Immature natural killer cell (primary cell): ENCODE measurements at regions not wholly inside any gene's neighbourhood (a gene's known extent, or its start where the extent isn't known, plus 50 kb on each side); places are given as distances from the start of the nearest gene placed in this dataset.
A peak's percentile ranks its signal among the peaks of the same experiment; 100 is the strongest.

Experiments
- DNase-seq, 3 donors: peaks; one replicate each; pipeline ENCODE4 v3.0.0; 2022; ENCODE audit warnings: mixed read lengths in 1 of 3
- H3K27ac Mint-ChIP-seq, 6 donors: one replicate each; pipeline ENCODE4 v1.8.0; 2020; ENCODE audit warnings: mixed read lengths in 6 of 6, mild to moderate bottlenecking in 5 of 6, inconsistent platforms in 4 of 6, moderate library complexity in 3 of 6
- H3K27me3 Mint-ChIP-seq, 3 donors: one replicate each; pipeline ENCODE4 v1.8.0; 2020 to 2021; ENCODE audit warnings: low read depth in 3 of 3, mild to moderate bottlenecking in 3 of 3, mixed read lengths in 3 of 3, moderate library complexity in 3 of 3, inconsistent platforms in 1 of 3
- H3K36me3 Mint-ChIP-seq, 3 donors: one replicate each; pipeline ENCODE4 v1.8.0; 2020; ENCODE audit warnings: mixed read lengths in 3 of 3, inconsistent platforms in 2 of 3, mild to moderate bottlenecking in 2 of 3
- H3K4me1 Mint-ChIP-seq, 2 donors: one replicate each; pipeline ENCODE4 v1.8.0; 2020; ENCODE audit warnings: inconsistent platforms in 2 of 2, mild to moderate bottlenecking in 2 of 2, mixed read lengths in 2 of 2, moderate library complexity in 1 of 2
- H3K4me3 Mint-ChIP-seq, 5 donors: one replicate each; pipeline ENCODE4 v1.8.0; 2020; ENCODE audit warnings: mild to moderate bottlenecking in 5 of 5, mixed read lengths in 5 of 5, inconsistent platforms in 3 of 5, moderate library complexity in 3 of 5
- H3K9me3 Mint-ChIP-seq, 6 donors: one replicate each; pipeline ENCODE4 v1.8.0; 2020; ENCODE audit warnings: mild to moderate bottlenecking in 6 of 6, mixed read lengths in 6 of 6, inconsistent platforms in 4 of 6, moderate library complexity in 3 of 6

- Mint-ChIP-seq H3K4me1 (peaks cover 0 to 1% of the 10 kb centered on the region in 2 donors), H3K36me3 (no peaks in the 10 kb centered on the region), H3K4me3 (no peak overlapping the region), H3K27me3 (peaks cover 9 to 24% (median 19%) of the 10 kb centered on the region in 3 donors), H3K27ac (no peak overlapping the region), H3K9me3 (peaks cover 0 to 4% (median 0%) of the 10 kb centered on the region in 6 donors)
- DNase-seq = no peak
Observed at GRCh38 chr9:87305151-87305550, 192.5 kb upstream of the DAPK1 start.

- Mint-ChIP-seq H3K4me3 (no peak overlapping the region), H3K4me1 (peaks cover 4 to 6% of the 10 kb centered on the region in 2 donors), H3K27me3 (peaks cover 9 to 24% (median 20%) of the 10 kb centered on the region in 3 donors), H3K27ac (no peak overlapping the region), H3K36me3 (no peaks in the 10 kb centered on the region), H3K9me3 (peaks cover 0 to 4% (median 0%) of the 10 kb centered on the region in 6 donors)
- no peak for DNase-seq
Observed at GRCh38 chr9:87306006-87306405, 191.7 kb upstream of the DAPK1 start.

DNA sequence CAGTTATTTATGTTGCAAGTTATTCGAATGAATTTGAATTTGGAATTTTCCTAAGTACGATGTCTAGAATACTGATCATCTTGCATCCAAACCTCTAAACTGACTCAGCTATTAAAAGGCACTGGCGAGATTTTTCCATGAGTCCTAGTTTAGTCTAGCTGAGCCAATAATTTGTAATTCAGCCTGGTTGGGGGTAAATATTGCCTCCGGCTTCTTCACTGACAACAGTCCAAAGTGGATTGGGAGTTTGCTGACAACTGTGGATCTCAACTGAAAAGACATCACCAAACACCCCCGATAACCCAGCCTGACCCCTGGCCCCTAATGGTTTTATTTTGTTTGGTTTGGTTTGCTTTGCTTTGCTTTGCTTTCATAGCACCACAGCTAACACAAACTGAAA, 189.8 kb upstream of the DAPK1 start:
- Mint-ChIP-seq H3K36me3 (no peaks in the 10 kb centered on the region), H3K27me3 (peaks cover 9 to 24% (median 16%) of the 10 kb centered on the region in 3 donors), H3K4me1 (peaks cover 10 to 11% of the 10 kb centered on the region in 2 donors)

GRCh38 chr9:87309236-87309635, 188.4 kb upstream of the DAPK1 start:
- no peak for DNase-seq
- Mint-ChIP-seq H3K27ac (no peak overlapping the region), H3K4me3 (no peak overlapping the region), H3K9me3 (peaks cover 0 to 4% (median 0%) of the 10 kb centered on the region in 6 donors), H3K27me3 (peaks cover 7 to 16% (median 12%) of the 10 kb centered on the region in 3 donors), H3K36me3 (no peaks in the 10 kb centered on the region), H3K4me1 (peaks cover 10 to 11% of the 10 kb centered on the region in 2 donors)

More for the DNA sequence above, 189.8 kb upstream of the DAPK1 start:
- DNase-seq = no peak
- Mint-ChIP-seq H3K9me3 (peaks cover 0 to 4% (median 0%) of the 10 kb centered on the region in 6 donors), H3K27ac (no peak overlapping the region), H3K4me3 (no peak overlapping the region)

- peaks cover 10 to 11% of the 10 kb centered on the region in 2 donors for H3K4me1 Mint-ChIP-seq
- peaks cover 10 to 14% (median 11%) of the 10 kb centered on the region in 3 donors for H3K27me3 Mint-ChIP-seq
- H3K27ac Mint-ChIP-seq = no peak overlapping the region
- H3K4me3 Mint-ChIP-seq = no peak overlapping the region
- no peaks in the 10 kb centered on the region for H3K36me3 Mint-ChIP-seq
- peaks cover 0 to 4% (median 0%) of the 10 kb centered on the region in 6 donors for H3K9me3 Mint-ChIP-seq
- DNase-seq = no peak
Observed at GRCh38 chr9:87310827-87311523, 186.7 kb upstream of the DAPK1 start.

GRCh38 chr9:87319656-87320055, 178.0 kb upstream of the DAPK1 start:
- Mint-ChIP-seq H3K4me3 (no peak overlapping the region), H3K27me3 (peaks cover 8 to 11% (median 8%) of the 10 kb centered on the region in 3 donors), H3K4me1 (no peaks in the 10 kb centered on the region), H3K27ac (no peak overlapping the region), H3K36me3 (no peaks in the 10 kb centered on the region), H3K9me3 (no peaks in the 10 kb centered on the region)
- DNase-seq = no peak

- no peak for DNase-seq
- H3K27ac Mint-ChIP-seq = no peak overlapping the region
- no peak overlapping the region for H3K4me3 Mint-ChIP-seq
- H3K36me3 Mint-ChIP-seq = no peaks in the 10 kb centered on the region
- no peaks in the 10 kb centered on the region for H3K4me1 Mint-ChIP-seq
- peaks cover 6 to 11% (median 8%) of the 10 kb centered on the region in 3 donors for H3K27me3 Mint-ChIP-seq
- H3K9me3 Mint-ChIP-seq = no peaks in the 10 kb centered on the region
Observed at GRCh38 chr9:87320146-87320884, 177.4 kb upstream of the DAPK1 start.

- no peak for DNase-seq
- no peak overlapping the region for H3K27ac Mint-ChIP-seq
- no peaks in the 10 kb centered on the region for H3K4me1 Mint-ChIP-seq
- H3K36me3 Mint-ChIP-seq = no peaks in the 10 kb centered on the region
- no peak overlapping the region for H3K4me3 Mint-ChIP-seq
- H3K27me3 Mint-ChIP-seq = peaks cover 7 to 14% (median 10%) of the 10 kb centered on the region in 3 donors
- H3K9me3 Mint-ChIP-seq = no peaks in the 10 kb centered on the region
Observed at GRCh38 chr9:87322840-87323635, 174.6 kb upstream of the DAPK1 start.

DNA sequence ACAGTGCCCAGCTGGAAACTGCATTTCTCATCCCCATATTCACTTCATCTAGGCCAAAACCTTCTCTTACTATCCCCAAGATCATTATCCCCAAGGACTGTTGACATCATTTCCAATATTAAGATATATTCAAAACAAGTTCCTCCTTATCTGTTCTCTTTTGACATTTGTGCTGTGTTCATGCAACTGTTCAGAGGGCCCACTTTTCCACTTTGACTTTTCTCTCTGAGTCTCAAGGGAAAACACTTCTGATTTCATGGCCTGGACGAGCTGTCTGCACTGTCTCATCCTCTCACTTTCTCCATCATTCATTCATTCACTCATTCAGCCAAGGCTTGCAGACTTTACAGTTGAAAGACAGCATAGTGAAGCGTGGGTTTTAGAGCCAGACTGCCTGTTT, 173.7 kb upstream of the DAPK1 start:
- Mint-ChIP-seq H3K27ac (no peak overlapping the region), H3K4me1 (no peaks in the 10 kb centered on the region), H3K36me3 (no peaks in the 10 kb centered on the region), H3K9me3 (no peaks in the 10 kb centered on the region), H3K4me3 (no peak overlapping the region), H3K27me3 (peaks cover 7 to 14% (median 14%) of the 10 kb centered on the region in 3 donors)
- DNase-seq = no peak

GRCh38 chr9:87324613-87325194, 173.0 kb upstream of the DAPK1 start:
- Mint-ChIP-seq H3K9me3 (no peaks in the 10 kb centered on the region), H3K27ac (no peak overlapping the region), H3K36me3 (no peaks in the 10 kb centered on the region), H3K4me3 (no peak overlapping the region), H3K4me1 (no peaks in the 10 kb centered on the region), H3K27me3 (peaks cover 7 to 14% (median 14%) of the 10 kb centered on the region in 3 donors)
- peak; percentile 35 to 57 (median 35) for DNase-seq

GRCh38 chr9:87327575-87328125, 170.0 kb upstream of the DAPK1 start:
- Mint-ChIP-seq H3K27me3 (peaks cover 4 to 14% (median 11%) of the 10 kb centered on the region in 3 donors), H3K27ac (no peak overlapping the region), H3K4me3 (no peak overlapping the region), H3K4me1 (no peaks in the 10 kb centered on the region), H3K9me3 (peaks cover 0 to 17% (median 3%) of the 10 kb centered on the region in 6 donors), H3K36me3 (peaks cover 0 to 5% (median 0%) of the 10 kb centered on the region in 3 donors)
- no peak for DNase-seq

DNA sequence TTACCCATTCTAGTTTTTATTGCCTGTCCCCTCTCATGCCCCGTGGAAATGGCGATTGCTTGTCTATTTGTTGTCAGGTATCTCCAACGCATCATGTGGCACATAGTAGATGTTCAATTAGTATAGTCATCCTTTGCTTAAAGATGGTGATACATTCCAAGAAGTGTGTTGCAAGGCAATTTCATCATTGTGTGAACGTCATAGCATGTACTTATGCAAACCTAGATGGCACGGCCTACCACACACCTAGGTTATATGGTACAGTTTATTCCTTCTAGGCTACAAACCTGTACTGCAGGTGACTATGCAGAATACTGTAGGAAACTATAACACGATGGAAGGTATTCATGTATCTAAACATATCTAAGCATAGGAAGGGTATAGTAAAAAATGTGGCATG, 163.9 kb upstream of the DAPK1 start:
- H3K36me3 Mint-ChIP-seq = peaks cover 0 to 5% (median 0%) of the 10 kb centered on the region in 3 donors
- peaks cover 0 to 17% (median 3%) of the 10 kb centered on the region in 6 donors for H3K9me3 Mint-ChIP-seq
- H3K27ac Mint-ChIP-seq = no peak overlapping the region
- H3K27me3 Mint-ChIP-seq = peaks cover 4 to 8% (median 8%) of the 10 kb centered on the region in 3 donors
- no peak overlapping the region for H3K4me3 Mint-ChIP-seq
- peaks cover 5 to 15% of the 10 kb centered on the region in 2 donors for H3K4me1 Mint-ChIP-seq
- DNase-seq = no peak

GRCh38 chr9:87334366-87334765, 163.3 kb upstream of the DAPK1 start:
- peaks cover 0 to 17% (median 3%) of the 10 kb centered on the region in 6 donors for H3K9me3 Mint-ChIP-seq
- no peak for DNase-seq
- peaks cover 0 to 5% (median 0%) of the 10 kb centered on the region in 3 donors for H3K36me3 Mint-ChIP-seq
- peaks cover 5 to 15% of the 10 kb centered on the region in 2 donors for H3K4me1 Mint-ChIP-seq
- no peak overlapping the region for H3K4me3 Mint-ChIP-seq
- no peak overlapping the region for H3K27ac Mint-ChIP-seq
- H3K27me3 Mint-ChIP-seq = peaks cover 4 to 8% (median 8%) of the 10 kb centered on the region in 3 donors
